Suprapubic skin (tissue), 4 donors: ENCODE measurements at regions not wholly inside any gene's neighbourhood (a gene's known extent, or its start where the extent isn't known, plus 50 kb on each side); places are given as distances from the start of the nearest gene placed in this dataset.

Experiments used
- CTCF ChIP-seq, 2 donors: fragments of 200-600 bp in 1 of 2; fragments of 450-650 bp in 1 of 2; sonication (generic) in 1 of 2; IDR thresholded peaks; one replicate each; pipeline ENCODE4 v1.5.1; 2016 to 2019; ENCODE audit warnings: antibody characterized with exemption in 2 of 2, mild to moderate bottlenecking in 1 of 2, moderate library complexity in 1 of 2
- EP300 ChIP-seq: sonication (generic); formaldehyde crosslinking; IDR thresholded peaks from one replicate; pipeline ENCODE4 v1.6.1; 2017; ENCODE audit warnings: antibody characterized with exemption
- POLR2A ChIP-seq, 2 donors: fragments of 450-650 bp; IDR thresholded peaks; one replicate each; pipeline ENCODE4 v1.6.1; 2017; ENCODE audit warnings: antibody characterized with exemption in 2 of 2, mild to moderate bottlenecking in 2 of 2, moderate library complexity in 2 of 2
- POLR2AphosphoS5 ChIP-seq, 3 donors: sonication (generic); formaldehyde crosslinking; IDR thresholded peaks; one replicate each; pipeline ENCODE4 v1.6.1; 2017; ENCODE audit warnings: antibody characterized with exemption in 3 of 3

DNA sequence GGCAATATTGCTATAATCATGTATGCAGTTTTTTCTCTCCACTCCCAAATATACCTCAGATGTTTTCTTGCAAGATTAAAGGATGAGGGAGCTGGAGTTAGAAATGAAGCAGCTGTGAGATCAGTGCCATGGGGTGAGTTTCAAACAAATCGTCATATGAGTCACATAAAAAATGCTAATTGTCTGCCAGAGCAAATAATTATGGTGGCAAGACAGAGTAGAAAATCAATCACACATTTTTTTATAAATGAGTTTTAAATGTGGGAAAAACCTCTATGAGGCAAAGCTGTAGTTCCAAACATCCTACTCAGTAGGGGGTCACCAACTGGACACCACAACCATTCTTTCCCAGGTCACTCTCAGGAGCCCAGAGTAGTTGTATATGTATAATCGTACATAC is 55.3 kb downstream of the CH25H start:
- no peak for TF ChIP-seq CTCF (IDR thresholded peaks at IDR 0.05)
- TF ChIP-seq POLR2A (IDR thresholded peaks at IDR 0.05), result no peak
- TF ChIP-seq POLR2AphosphoS5 (IDR thresholded peaks at IDR 0.05), result no peak
- TF ChIP-seq EP300, result no peak
